RWPE1 (cell line): ENCODE measurements at regions not wholly inside any gene's neighbourhood (a gene's known extent, or its start where the extent isn't known, plus 50 kb on each side); places are given as distances from the start of the nearest gene placed in this dataset.
A peak's percentile ranks its signal among the peaks of the same experiment; 100 is the strongest.

Experiments used
- CTCF ChIA-PET: fragments of 350-600 bp; sonication (Branson Sonifier 250); formaldehyde crosslinking; extraction: SDS; loops from one replicate; lab custom pipeline; 2021; lab: Yijun Ruan, JAX
- POLR2A ChIA-PET: fragments of 400-600 bp; formaldehyde crosslinking; extraction: SDS; loops from one replicate; lab custom pipeline; 2020; ENCODE audit warnings: antibody characterized with exemption; ENCODE audit not compliant: low non-redundant PET; lab: Yijun Ruan, JAX
- DNase-seq: peaks from one replicate; pipeline ENCODE4 v3.0.0; 2012; ENCODE audit warnings: low spot score
- H3K27ac ChIP-seq: fragments of 450-650 bp; 2 replicates; pipeline ENCODE4 v1.5.1; 2017
- TF ChIP-seq, protein P1 (sequence below): fragments of 450-650 bp; conservative IDR thresholded peaks from 2 replicates; pipeline ENCODE4 v1.5.1; 2017; ENCODE audit warnings: low read depth, mild to moderate bottlenecking

DNA sequence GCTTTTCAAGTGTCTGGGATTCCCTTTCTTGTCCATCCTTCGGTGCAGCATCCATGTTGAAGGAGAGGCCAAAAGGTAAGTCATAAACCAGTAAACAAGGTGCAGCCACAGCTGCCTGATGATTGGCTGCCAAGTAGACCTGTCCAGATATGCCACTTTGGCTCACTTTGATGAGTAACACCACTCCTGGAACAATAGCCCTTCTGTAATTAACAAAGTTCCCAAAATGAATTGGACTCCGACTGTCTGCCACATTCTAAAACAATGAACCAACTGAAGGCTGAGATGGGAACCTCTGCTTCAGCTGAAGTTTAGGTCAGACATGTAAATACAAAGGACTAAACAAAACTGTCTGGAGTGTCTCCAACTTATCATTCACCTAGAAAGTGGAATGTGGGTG lies 82.2 kb upstream of the LGALSL start:
- ChIA-PET POLR2A (no interaction called here), CTCF (interaction anchor here (0.6 to 1.1 kb wide), 4 partner anchors 41 to 116 kb away, joined by 3 read pairs; no protein-coding TSS in a partner anchor)
- peak; percentile 70 for DNase-seq
- H3K27ac ChIP-seq, result no peak overlapping the region
- TF ChIP-seq, protein P1, sequence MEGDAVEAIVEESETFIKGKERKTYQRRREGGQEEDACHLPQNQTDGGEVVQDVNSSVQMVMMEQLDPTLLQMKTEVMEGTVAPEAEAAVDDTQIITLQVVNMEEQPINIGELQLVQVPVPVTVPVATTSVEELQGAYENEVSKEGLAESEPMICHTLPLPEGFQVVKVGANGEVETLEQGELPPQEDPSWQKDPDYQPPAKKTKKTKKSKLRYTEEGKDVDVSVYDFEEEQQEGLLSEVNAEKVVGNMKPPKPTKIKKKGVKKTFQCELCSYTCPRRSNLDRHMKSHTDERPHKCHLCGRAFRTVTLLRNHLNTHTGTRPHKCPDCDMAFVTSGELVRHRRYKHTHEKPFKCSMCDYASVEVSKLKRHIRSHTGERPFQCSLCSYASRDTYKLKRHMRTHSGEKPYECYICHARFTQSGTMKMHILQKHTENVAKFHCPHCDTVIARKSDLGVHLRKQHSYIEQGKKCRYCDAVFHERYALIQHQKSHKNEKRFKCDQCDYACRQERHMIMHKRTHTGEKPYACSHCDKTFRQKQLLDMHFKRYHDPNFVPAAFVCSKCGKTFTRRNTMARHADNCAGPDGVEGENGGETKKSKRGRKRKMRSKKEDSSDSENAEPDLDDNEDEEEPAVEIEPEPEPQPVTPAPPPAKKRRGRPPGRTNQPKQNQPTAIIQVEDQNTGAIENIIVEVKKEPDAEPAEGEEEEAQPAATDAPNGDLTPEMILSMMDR, result no peak

DNA sequence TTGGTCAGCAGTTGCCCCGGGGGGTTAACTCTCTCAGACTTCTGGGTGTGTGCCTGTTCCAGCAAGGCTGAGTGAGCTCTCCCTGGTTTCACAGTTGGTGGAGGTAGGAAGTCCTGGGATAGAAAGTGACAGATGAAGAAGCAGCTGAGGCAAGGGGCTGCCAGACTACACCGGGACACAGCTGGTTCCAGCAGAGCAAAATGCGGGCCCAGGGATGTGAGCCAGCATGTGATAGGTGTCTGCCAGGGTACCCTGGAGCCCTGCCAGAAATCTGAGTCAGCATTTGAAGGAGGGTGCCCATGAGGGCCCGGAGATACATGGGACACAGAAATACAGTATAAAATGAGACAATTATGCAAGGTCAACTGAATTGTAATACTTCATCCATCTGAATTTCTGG lies 79.3 kb upstream of the LGALSL start:
- CTCF ChIA-PET, result interaction anchor here (0.5 kb wide), 1 partner anchor 993 kb away, joined by 3 read pairs; no protein-coding TSS in a partner anchor
- POLR2A ChIA-PET, result no interaction called here

DNA sequence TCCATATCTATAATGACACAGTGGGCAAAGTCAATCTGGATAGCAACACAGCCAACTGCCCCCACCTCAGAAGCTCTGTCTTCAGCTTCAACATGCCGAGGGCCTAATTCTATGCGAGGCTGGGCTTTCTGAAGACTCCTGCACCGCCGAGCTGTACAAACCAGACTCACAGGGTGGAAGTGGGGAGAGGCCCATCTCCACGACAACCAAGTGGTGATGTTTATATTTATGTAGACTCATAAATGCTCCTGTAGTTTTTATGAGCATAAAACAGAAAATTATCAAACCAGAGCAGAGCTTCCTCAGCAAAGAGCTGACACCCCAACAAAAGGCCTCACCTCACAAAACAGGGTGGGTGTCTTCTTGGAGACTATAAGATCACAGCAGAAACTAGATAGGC lies 77.0 kb upstream of the LGALSL start:
- POLR2A ChIA-PET, result no interaction called here
- CTCF ChIA-PET, result no interaction called here
- H3K27ac ChIP-seq, result no peak overlapping the region
- TF ChIP-seq, protein P1, result no peak
- no peak for DNase-seq

More for the DNA sequence above, 79.3 kb upstream of the LGALSL start:
- H3K27ac ChIP-seq, result peak overlapping the region; percentile 59
- DNase-seq, result peak; percentile 17
- TF ChIP-seq, protein P1, result no peak

DNA sequence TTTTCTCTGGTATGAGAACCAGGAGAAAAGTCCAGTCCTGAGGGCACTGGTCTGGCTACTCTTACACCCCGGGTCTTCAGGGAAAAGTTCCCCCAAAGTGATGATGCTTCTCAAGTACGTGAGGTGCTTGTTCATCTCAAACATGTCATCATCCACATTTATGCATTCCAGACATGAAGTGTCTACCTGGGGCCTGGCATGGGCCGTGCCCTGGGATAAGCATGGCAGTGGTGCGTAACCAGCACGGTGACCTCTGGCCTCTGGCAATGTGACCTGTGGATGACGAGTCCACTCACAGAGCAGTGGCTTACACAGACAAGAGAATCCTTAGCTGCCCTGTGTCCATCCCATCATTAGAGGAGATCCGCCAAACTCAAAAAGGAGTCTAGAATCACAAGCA lies 74.8 kb upstream of the LGALSL start:
- CTCF ChIA-PET, result no interaction called here

DNA sequence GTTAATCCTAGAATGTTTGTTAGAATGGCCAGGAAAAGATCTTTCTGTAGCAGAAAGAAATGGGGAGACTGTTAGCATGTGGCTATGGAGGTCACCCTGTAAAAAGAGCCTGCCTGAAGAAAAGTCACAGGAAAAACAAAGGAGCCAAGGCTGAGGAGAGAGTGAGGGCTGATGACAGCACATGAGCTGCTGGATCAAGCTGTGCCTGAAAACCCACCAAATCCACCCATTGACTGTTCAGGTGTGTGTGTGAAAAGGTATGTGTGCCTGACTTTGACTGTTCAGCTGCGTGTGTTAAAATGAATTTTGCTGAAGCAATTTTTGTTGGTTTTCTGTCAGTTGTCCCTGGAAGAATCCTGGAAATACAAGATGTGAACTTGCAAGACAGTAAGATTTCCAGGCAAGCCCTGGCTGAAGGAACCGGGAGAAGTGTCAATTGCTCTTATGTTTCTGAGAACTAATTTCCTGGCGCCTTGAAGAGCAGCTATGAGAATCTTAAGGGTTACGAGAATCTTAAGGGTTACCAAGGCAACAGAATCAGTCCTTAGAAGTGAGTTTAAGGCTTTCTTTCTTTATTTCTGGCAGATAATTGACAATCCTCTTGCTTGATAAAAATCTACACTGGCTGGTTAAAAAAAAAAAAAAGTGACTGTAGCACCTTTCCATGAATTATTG lies 73.0 kb upstream of the LGALSL start:
- CTCF ChIA-PET, result interaction anchor here (0.7 kb wide), 1 partner anchor 351 kb away, joined by 4 read pairs; no protein-coding TSS in a partner anchor
- POLR2A ChIA-PET, result no interaction called here
- TF ChIP-seq, protein P1, result no peak
- H3K27ac ChIP-seq, result no peak overlapping the region
- no peak for DNase-seq

More for the DNA sequence above, 74.8 kb upstream of the LGALSL start:
- no peak for DNase-seq
- TF ChIP-seq, protein P1, result no peak
- POLR2A ChIA-PET, result no interaction called here
- no peak overlapping the region for H3K27ac ChIP-seq

DNA sequence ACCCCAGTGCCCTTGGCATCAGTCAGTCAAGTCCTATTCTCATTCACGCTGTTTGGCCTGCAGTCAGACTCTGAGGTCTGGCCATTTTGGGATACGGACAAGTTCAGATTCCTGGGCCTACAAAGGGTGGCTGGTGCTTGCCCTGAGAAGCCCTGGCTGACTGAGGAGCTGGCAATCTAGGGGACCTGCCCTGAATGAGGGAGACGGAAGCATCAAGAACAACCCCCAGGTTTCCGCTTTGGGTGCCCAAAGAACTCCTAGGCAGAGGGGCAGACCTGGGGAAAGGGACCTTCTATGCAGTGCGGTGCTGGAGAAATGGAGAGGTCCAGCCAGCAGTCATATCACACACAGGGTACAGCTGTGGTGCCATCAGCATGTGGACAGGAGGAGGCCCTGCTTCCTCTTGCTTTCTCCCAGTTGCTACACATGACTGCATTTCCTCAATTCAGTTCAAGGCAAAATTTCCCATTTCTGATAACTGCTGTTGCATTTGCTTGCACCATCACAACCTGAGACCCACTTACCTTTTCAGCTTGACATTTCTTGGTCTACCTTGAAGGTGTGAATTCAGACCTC lies 70.9 kb upstream of the LGALSL start:
- ChIA-PET POLR2A (no interaction called here), CTCF (no interaction called here)
- TF ChIP-seq, protein P1, result no peak
- no peak for DNase-seq
- no peak overlapping the region for H3K27ac ChIP-seq
